ENCODE measurements at regions not wholly inside any gene's neighbourhood (a gene's known extent, or its start where the extent isn't known, plus 50 kb on each side); places are given as distances from the start of the nearest gene placed in this dataset.
A peak's percentile ranks its signal among the peaks of the same experiment; 100 is the strongest.
"Not testable (repeated sequence)": the region's sequence is repeated elsewhere in the genome, so short reads cannot be mapped to it uniquely, and the experiment has no call there.

DNA sequence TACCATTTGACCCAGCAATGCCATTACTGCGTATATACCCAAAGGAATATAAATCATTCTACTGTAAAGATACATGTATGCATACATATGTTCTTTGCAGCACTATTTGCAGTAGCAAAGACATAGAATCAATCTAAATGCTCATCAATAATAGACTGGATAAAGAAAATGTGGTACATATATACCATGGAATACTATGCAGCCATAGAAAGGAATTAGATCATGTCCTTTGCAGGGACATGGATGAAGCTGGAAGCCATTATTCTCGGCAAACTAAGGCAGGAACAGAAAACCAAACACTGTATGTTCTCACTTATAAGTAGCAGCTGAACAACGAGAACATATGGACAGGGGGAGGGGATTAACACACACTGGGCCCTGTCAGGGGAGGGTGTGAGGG is 54.8 kb upstream of the ZNF30 start:
- intact Hi-C loops (cut with micrococcal nuclease); H3K27me3 ChIP-seq (ENCODE audit: low read depth); H3K27ac ChIP-seq (replicated peaks); H3K36me3 ChIP-seq; H3K4me1 ChIP-seq; DNase-seq; H3K4me3 ChIP-seq; H3K9me3 ChIP-seq (replicated peaks): not testable (repeated sequence)

DNA sequence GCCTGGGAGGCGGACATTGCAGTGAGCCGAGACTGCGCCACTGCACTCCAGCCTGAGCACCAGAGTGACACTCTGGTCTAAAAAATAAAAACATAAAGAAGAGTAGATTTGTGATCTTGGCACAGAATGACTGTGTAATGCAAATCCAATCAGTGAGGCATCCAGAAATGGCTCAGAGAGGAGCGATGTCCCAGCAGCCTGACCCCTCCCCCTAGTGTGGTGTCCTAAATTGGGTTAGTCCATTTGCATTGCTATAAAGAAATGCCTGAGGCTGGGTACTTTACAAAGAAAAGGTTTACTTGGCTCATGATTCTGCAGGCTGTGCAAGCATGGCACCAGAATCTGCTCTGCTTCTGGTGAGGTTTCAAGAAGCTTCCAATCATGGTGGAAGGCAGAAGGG is 59.1 kb upstream of the ZNF30 start:
- H3K36me3 ChIP-seq = no peaks in the 10 kb centered on the region
- TF ChIP-seq, protein P1, sequence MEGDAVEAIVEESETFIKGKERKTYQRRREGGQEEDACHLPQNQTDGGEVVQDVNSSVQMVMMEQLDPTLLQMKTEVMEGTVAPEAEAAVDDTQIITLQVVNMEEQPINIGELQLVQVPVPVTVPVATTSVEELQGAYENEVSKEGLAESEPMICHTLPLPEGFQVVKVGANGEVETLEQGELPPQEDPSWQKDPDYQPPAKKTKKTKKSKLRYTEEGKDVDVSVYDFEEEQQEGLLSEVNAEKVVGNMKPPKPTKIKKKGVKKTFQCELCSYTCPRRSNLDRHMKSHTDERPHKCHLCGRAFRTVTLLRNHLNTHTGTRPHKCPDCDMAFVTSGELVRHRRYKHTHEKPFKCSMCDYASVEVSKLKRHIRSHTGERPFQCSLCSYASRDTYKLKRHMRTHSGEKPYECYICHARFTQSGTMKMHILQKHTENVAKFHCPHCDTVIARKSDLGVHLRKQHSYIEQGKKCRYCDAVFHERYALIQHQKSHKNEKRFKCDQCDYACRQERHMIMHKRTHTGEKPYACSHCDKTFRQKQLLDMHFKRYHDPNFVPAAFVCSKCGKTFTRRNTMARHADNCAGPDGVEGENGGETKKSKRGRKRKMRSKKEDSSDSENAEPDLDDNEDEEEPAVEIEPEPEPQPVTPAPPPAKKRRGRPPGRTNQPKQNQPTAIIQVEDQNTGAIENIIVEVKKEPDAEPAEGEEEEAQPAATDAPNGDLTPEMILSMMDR (IDR thresholded peaks at IDR 0.05; ENCODE audit: borderline replicate concordance) = no peak
- no peak overlapping the region for H3K27ac ChIP-seq (replicated peaks)
- H3K4me3 ChIP-seq = no peak overlapping the region
- H3K4me1 ChIP-seq = no peaks in the 10 kb centered on the region
- intact Hi-C loops (cut with micrococcal nuclease) = no loop called here
- H3K9me3 ChIP-seq (replicated peaks) = peaks cover 6% of the 10 kb centered on the region
- DNase-seq = no peak
- H3K27me3 ChIP-seq (ENCODE audit: low read depth) = no peaks in the 10 kb centered on the region

DNA sequence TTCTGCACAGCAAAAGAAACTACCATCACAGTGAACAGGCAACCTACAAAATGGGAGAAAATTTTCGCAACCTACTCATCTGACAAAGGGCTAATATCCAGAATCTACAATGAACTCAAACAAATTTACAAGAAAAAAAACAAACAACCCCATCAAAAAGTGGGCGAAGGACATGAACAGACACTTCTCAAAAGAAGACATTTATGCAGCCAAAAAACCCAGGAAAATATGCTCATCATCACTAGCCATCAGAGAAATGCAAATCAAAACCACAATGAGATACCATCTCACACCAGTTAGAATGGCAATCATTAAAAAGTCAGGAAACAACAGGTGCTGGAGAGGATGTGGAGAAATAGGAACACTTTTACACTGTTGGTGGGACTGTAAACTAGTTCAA is 61.5 kb upstream of the ZNF30 start:
- H3K9me3 ChIP-seq (replicated peaks); DNase-seq; intact Hi-C loops (cut with micrococcal nuclease); H3K4me3 ChIP-seq; H3K4me1 ChIP-seq; H3K27ac ChIP-seq (replicated peaks); H3K27me3 ChIP-seq (ENCODE audit: low read depth); H3K36me3 ChIP-seq: not testable (repeated sequence)

DNA sequence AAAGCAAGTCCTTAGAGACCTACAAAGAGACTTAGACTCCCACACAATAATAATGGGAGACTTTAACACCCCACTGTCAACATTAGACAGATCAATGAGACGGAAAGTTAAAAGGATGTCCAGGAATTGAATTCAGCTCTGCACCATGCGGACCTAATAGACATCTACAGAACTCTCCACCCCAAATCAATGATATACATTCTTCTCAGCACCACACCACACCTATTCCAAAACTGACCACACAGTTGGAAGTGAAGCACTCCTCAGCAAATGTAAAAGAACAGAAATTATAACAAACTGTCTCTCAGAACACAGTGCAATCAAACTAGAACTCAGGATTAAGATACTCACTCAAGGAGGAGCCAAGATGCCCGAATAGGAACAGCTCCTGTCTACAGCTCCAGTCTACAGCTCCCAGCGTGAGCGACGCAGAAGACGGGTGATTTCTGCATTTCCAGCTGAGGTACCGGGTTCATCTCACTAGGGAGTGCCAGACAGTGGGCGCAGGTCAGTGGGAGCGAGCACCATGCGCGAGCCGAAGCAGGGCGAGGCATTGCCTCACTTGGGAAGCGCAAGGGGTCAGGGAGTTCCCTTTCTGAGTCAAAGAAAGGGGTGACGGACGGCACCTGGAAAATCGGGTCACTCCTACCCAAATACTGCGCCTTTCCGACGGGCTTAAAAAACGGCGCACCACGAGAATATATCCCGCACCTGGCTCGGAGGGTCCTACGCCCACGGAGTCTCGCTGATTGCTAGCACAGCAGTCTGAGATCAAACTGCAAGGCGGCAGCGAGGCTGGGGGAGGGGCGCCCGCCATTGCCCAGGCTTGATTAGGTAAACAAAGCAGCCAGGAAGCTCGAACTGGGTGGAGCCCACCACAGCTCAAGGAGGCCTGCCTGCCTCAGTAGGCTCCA is 66.6 kb upstream of the ZNF30 start:
- DNase-seq; H3K36me3 ChIP-seq; H3K4me1 ChIP-seq; H3K27me3 ChIP-seq (ENCODE audit: low read depth); H3K9me3 ChIP-seq (replicated peaks); intact Hi-C loops (cut with micrococcal nuclease): not testable (repeated sequence)
- Histone ChIP-seq H3K4me3 (peak overlapping the region; percentile 67), H3K27ac (replicated peaks) (peak overlapping the region; percentile 63)

DNA sequence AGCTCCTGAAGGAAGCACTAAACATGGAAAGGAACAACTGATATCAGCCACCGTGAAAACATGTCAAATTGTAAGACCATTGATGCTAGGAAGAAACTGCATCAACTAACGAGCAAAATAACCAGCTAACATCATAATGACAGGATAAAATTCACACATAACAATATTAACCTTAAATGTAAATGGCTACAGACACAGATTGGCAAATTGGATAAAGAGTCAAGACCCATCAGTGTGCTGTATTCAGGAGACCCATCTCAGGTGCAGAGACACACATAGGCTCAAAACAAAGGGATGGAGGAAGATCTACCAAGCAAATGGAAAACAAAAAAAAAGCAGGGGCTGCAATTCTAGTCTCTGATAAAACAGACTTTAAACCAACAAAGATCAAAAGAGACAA is 67.4 kb upstream of the ZNF30 start:
- H3K4me1 ChIP-seq; intact Hi-C loops (cut with micrococcal nuclease); H3K36me3 ChIP-seq; H3K27ac ChIP-seq (replicated peaks); H3K27me3 ChIP-seq (ENCODE audit: low read depth); H3K9me3 ChIP-seq (replicated peaks); DNase-seq: not testable (repeated sequence)
- H3K4me3 ChIP-seq = peak overlapping the region; percentile 67

DNA sequence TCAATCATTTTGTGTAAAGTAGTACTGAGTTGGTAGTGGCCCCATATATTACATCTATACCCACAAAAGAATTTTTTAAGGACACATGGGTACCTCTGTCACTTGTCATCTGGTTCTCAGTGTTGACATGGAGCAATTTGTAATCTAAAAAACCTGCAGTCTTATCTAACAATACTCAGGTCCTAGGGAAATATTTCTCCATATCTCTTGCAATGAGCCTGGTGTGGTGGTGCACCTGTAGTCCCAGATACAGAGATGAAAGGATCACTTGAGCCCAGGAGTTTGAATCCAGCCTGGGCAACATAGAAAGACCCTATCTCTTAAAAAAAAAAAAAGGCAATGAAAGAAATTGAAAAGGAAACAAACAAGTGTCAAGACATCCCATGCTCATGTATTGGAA is 70.7 kb upstream of the ZNF30 start:
- Histone ChIP-seq H3K4me3 (no peak overlapping the region), H3K36me3 (peaks cover 4% of the 10 kb centered on the region), H3K27ac (replicated peaks) (no peak overlapping the region), H3K9me3 (replicated peaks) (no peaks in the 10 kb centered on the region), H3K27me3 (ENCODE audit: low read depth) (no peaks in the 10 kb centered on the region), H3K4me1 (no peaks in the 10 kb centered on the region)
- TF ChIP-seq, protein P1 (IDR thresholded peaks at IDR 0.05; ENCODE audit: borderline replicate concordance) = no peak
- intact Hi-C loops (cut with micrococcal nuclease) = no loop called here
- no peak for DNase-seq

DNA sequence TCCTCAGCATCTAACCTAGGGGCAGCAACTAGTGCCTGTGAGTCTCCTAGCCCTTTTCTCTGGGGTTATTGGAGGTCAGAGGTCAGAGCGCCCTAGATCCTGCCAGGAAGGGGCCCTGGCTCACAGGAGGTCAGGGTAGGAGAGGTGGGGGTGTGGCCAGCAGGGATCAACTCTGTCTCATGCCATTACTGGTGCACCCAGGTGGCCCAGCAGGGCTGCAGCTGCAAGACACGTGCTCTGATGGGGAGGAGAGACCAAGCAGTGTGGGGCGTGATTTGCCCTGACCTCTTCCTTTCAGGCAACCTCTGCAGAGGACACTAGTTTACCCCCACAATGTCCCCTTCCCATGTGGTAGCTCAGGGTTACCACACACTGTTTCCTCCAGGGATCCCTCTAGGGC is 73.3 kb upstream of the ZNF30 start:
- Histone ChIP-seq H3K4me3 (no peak overlapping the region), H3K36me3 (peaks cover 4% of the 10 kb centered on the region), H3K27ac (replicated peaks) (no peak overlapping the region), H3K27me3 (ENCODE audit: low read depth) (no peaks in the 10 kb centered on the region), H3K9me3 (replicated peaks) (no peaks in the 10 kb centered on the region), H3K4me1 (no peaks in the 10 kb centered on the region)
- DNase-seq = no peak
- TF ChIP-seq, protein P1 (IDR thresholded peaks at IDR 0.05; ENCODE audit: borderline replicate concordance) = no peak
- intact Hi-C loops (cut with micrococcal nuclease) = no loop called here
